SK-N-SH (cell line): ENCODE measurements at regions not wholly inside any gene's neighbourhood (a gene's known extent, or its start where the extent isn't known, plus 50 kb on each side); places are given as distances from the start of the nearest gene placed in this dataset.

ENCODE experiments used
- CTCF ChIA-PET: fragments of 300-600, 350-600 bp; formaldehyde crosslinking; extraction: SDS; loops from one replicate; lab custom pipeline; 2021; lab: Yijun Ruan, JAX
- POLR2A ChIA-PET: fragments of 350-600 bp; sonication (Branson Sonifier 250); formaldehyde crosslinking; extraction: SDS; loops from one replicate; lab custom pipeline; 2020; ENCODE audit warnings: antibody characterized with exemption, inconsistent platforms; lab: Yijun Ruan, JAX
- DNase-seq: peaks from one replicate; pipeline ENCODE4 v3.0.0; 2012
- H2AFZ ChIP-seq: fragments of 200-600 bp; sonication (generic); 2 replicates; pipeline ENCODE4 v1.8.1; 2016; ENCODE audit warnings: antibody characterized with exemption, mild to moderate bottlenecking, low read depth
- H3F3A ChIP-seq: fragments of 200-600 bp; sonication (generic); replicated peaks from 2 replicates; pipeline ENCODE3; 2016; ENCODE audit warnings: antibody characterized with exemption, mild to moderate bottlenecking; ENCODE audit not compliant: insufficient read depth
- H3K27ac ChIP-seq, 2 experiments: fragments of 200-500 bp in 1 of 2; fragments of 200-600 bp in 1 of 2; sonication (Bioruptor generic) in 1 of 2; sonication (generic), shearing (Covaris generic) in 1 of 2; 2 replicates each; pipeline versions ENCODE4 v1.5.1 to v1.6.1; 2014 to 2016; ENCODE audit warnings: low read depth in 2 of 2, inconsistent platforms in 1 of 2, low read length in 1 of 2, mild to moderate bottlenecking in 1 of 2, mixed read lengths in 1 of 2
- H3K27me3 ChIP-seq: fragments of 200-600 bp; sonication (generic), shearing (Covaris generic); 2 replicates; pipeline ENCODE4 v1.6.1; 2016; ENCODE audit warnings: mixed run types; ENCODE audit not compliant: insufficient read depth
- H3K36me3 ChIP-seq, 2 experiments: fragments of 200-500 bp in 1 of 2; fragments of 200-600 bp in 1 of 2; sonication (Bioruptor generic) in 1 of 2; sonication (generic) in 1 of 2; replicated peaks in 1 of 2; 2 replicates each; pipeline versions ENCODE3 to v1.5.1; 2014 to 2016; ENCODE audit warnings: low read length in 1 of 2, mild to moderate bottlenecking in 1 of 2; ENCODE audit not compliant: insufficient read depth in 2 of 2, control insufficient read depth in 1 of 2
- H3K4me1 ChIP-seq, 2 experiments: fragments of 200-500 bp in 1 of 2; fragments of 200-600 bp in 1 of 2; sonication (Bioruptor generic) in 1 of 2; sonication (generic), shearing (Covaris generic) in 1 of 2; 2 replicates each; pipeline versions ENCODE4 v1.5.1 to v1.6.1; 2014 to 2016; ENCODE audit warnings: low read depth in 1 of 2, low read length in 1 of 2, mixed run types in 1 of 2; ENCODE audit not compliant: insufficient read depth in 2 of 2, control insufficient read depth in 1 of 2
- H3K4me2 ChIP-seq: fragments of 200-600 bp; sonication (generic), shearing (Covaris generic); 2 replicates; pipeline ENCODE4 v1.6.1; 2017; ENCODE audit warnings: mixed run types
- H3K4me3 ChIP-seq, 2 experiments: fragments of 200-500 bp in 1 of 2; fragments of 200-600 bp in 1 of 2; sonication (Bioruptor generic) in 1 of 2; sonication (generic), shearing (Covaris generic) in 1 of 2; 2 replicates each; pipeline versions ENCODE4 v1.5.1 to v1.8.1; 2014 to 2016; ENCODE audit warnings: low read depth in 2 of 2, inconsistent platforms in 1 of 2, low read length in 1 of 2, mild to moderate bottlenecking in 1 of 2, mixed read lengths in 1 of 2, moderate library complexity in 1 of 2
- H3K79me2 ChIP-seq: fragments of 200-600 bp; sonication (generic); 2 replicates; pipeline ENCODE4 v1.8.1; 2017; ENCODE audit warnings: mild to moderate bottlenecking; ENCODE audit not compliant: insufficient read depth
- H3K9ac ChIP-seq: fragments of 200-600 bp; sonication (generic); 2 replicates; pipeline ENCODE4 v1.6.1; 2017; ENCODE audit warnings: mixed run types
- H3K9me2 ChIP-seq: fragments of 200-600 bp; sonication (generic); 2 replicates; pipeline ENCODE4 v1.6.1; 2017; ENCODE audit warnings: mixed run types
- H3K9me3 ChIP-seq: fragments of 200-600 bp; sonication (generic); 2 replicates; pipeline ENCODE4 v1.6.1; 2017; ENCODE audit warnings: mixed run types, mild to moderate bottlenecking, moderate library complexity
- H4K20me1 ChIP-seq: fragments of 200-600 bp; sonication (generic); 2 replicates; pipeline ENCODE4 v1.6.1; 2017; ENCODE audit warnings: mild to moderate bottlenecking, mixed run types; ENCODE audit not compliant: insufficient read depth
- CTCF ChIP-seq: fragments of 200-600 bp; sonication (generic); IDR thresholded peaks from 2 replicates; pipeline ENCODE4 v1.6.1; 2017; ENCODE audit warnings: antibody characterized with exemption, mild to moderate bottlenecking, moderate library complexity
- EP300 ChIP-seq, 2 experiments: IDR thresholded peaks; 2 replicates each; pipeline versions ENCODE4 v1.4.0 to v1.6.1; 2012; ENCODE audit warnings: borderline replicate concordance in 1 of 2, low read depth in 1 of 2, low read length in 1 of 2
- EZH2phosphoT487 ChIP-seq: fragments of 200-600 bp; sonication (generic); IDR thresholded peaks from 2 replicates; pipeline ENCODE4 v1.6.1; 2017; ENCODE audit warnings: low read depth, mixed run types, mild to moderate bottlenecking, antibody characterized with exemption, moderate library complexity, borderline replicate concordance
- FOSL2 ChIP-seq: IDR thresholded peaks from 2 replicates; pipeline ENCODE4 v1.4.0; 2012; ENCODE audit warnings: low read depth, mild to moderate bottlenecking, moderate library complexity, borderline replicate concordance
- FOXM1 ChIP-seq: IDR thresholded peaks from 2 replicates; pipeline ENCODE4 v1.4.0; 2012; ENCODE audit warnings: low read depth, mild to moderate bottlenecking
- NFIC ChIP-seq: IDR thresholded peaks from 2 replicates; pipeline ENCODE4 v1.4.0; 2012; ENCODE audit warnings: borderline replicate concordance
- POLR2AphosphoS5 ChIP-seq: IDR thresholded peaks from 2 replicates; pipeline ENCODE4 v1.6.1; 2012; ENCODE audit warnings: low read depth, low read length
- RAD21 ChIP-seq: IDR thresholded peaks from 2 replicates; pipeline ENCODE4 v1.6.1; 2012; ENCODE audit warnings: mild to moderate bottlenecking, low read length
- RFX5 ChIP-seq: IDR thresholded peaks from 2 replicates; pipeline ENCODE4 v1.6.1; 2012; ENCODE audit warnings: mild to moderate bottlenecking, improper control_type of control experiment, low read length
- RXRA ChIP-seq: IDR thresholded peaks from 2 replicates; pipeline ENCODE4 v1.4.0; 2012; ENCODE audit warnings: low read depth, mild to moderate bottlenecking, borderline replicate concordance
- SIN3A ChIP-seq: IDR thresholded peaks from 2 replicates; pipeline ENCODE4 v1.6.1; 2012; ENCODE audit warnings: low read depth, mild to moderate bottlenecking, low read length, moderate library complexity, borderline replicate concordance
- SMC3 ChIP-seq: IDR thresholded peaks from 2 replicates; pipeline ENCODE4 v1.6.1; 2012; ENCODE audit warnings: low read depth, low read length, improper control_type of control experiment
- TAF1 ChIP-seq: IDR thresholded peaks from 2 replicates; pipeline ENCODE4 v1.6.1; 2012; ENCODE audit warnings: low read depth, mild to moderate bottlenecking, low read length, moderate library complexity, borderline replicate concordance
- TCF12 ChIP-seq: IDR thresholded peaks from 2 replicates; pipeline ENCODE4 v1.4.0; 2012
- TEAD4 ChIP-seq: IDR thresholded peaks from 2 replicates; pipeline ENCODE4 v1.4.0; 2012; ENCODE audit warnings: mild to moderate bottlenecking, borderline replicate concordance; ENCODE audit not compliant: insufficient read depth
- WGBS: methylation state at CpG from one replicate; pipeline ENCODE4 v1.1.6; 2017; ENCODE audit warnings: low lambda C conversion rate; 5-methylcytosine and 5-hydroxymethylcytosine counted together
- TF ChIP-seq, protein P1 (sequence below): fragments of 150-350 bp; IDR thresholded peaks from 2 replicates; pipeline ENCODE4 v1.6.1; 2017; ENCODE audit warnings: antibody characterized with exemption, low read length, low read depth, borderline replicate concordance

GRCh38 chr3:82355228-82355627 is 593.8 kb upstream of the GBE1 start (continued):
- TF ChIP-seq POLR2AphosphoS5, result no peak
- no peak for TF ChIP-seq FOXM1
- no peak for TF ChIP-seq TCF12
- TF ChIP-seq CTCF, result no peak
- no peak for TF ChIP-seq EZH2phosphoT487

GRCh38 chr3:82354228-82354627 is 592.8 kb upstream of the GBE1 start:
- Histone ChIP-seq H3K27ac (no peak overlapping the region), H3K9me3 (no peaks in the 10 kb centered on the region), H3K4me1 (no peaks in the 10 kb centered on the region), H3F3A (no peaks in the 10 kb centered on the region), H3K27me3 (no peaks in the 10 kb centered on the region), H3K79me2 (no peaks in the 10 kb centered on the region), H3K9ac (no peak overlapping the region), H3K4me2 (no peak overlapping the region), H2AFZ (no peak overlapping the region), H3K4me3 (no peak overlapping the region), H3K36me3 (no peaks in the 10 kb centered on the region)
- CTCF ChIA-PET, result no interaction called here
- no peak for DNase-seq
- 0% methylated on average over 4 of the region's 4 CpGs for WGBS
- TF ChIP-seq FOSL2 (no peak), TEAD4 (no peak), NFIC (no peak), TAF1 (no peak), RXRA (no peak), EZH2phosphoT487 (no peak), RAD21 (no peak), RFX5 (no peak), EP300 (IDR thresholded peaks at IDR 0.05; ENCODE audit: borderline replicate concordance in 1 of 2, low read depth in 1 of 2, low read length in 1 of 2) (no peak), SIN3A (no peak), SMC3 (no peak)
- TF ChIP-seq, protein P1, sequence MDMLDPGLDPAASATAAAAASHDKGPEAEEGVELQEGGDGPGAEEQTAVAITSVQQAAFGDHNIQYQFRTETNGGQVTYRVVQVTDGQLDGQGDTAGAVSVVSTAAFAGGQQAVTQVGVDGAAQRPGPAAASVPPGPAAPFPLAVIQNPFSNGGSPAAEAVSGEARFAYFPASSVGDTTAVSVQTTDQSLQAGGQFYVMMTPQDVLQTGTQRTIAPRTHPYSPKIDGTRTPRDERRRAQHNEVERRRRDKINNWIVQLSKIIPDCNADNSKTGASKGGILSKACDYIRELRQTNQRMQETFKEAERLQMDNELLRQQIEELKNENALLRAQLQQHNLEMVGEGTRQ, result no peak
- TF ChIP-seq, all 33 proteins: peak for 0
- POLR2A ChIA-PET, result no interaction called here
- no peaks in the 10 kb centered on the region for H4K20me1 ChIP-seq
- H3K9me2 ChIP-seq, result no peaks in the 10 kb centered on the region
